ENCODE measurements at regions not wholly inside any gene's neighbourhood (a gene's known extent, or its start where the extent isn't known, plus 50 kb on each side); places are given as distances from the start of the nearest gene placed in this dataset.

DNA sequence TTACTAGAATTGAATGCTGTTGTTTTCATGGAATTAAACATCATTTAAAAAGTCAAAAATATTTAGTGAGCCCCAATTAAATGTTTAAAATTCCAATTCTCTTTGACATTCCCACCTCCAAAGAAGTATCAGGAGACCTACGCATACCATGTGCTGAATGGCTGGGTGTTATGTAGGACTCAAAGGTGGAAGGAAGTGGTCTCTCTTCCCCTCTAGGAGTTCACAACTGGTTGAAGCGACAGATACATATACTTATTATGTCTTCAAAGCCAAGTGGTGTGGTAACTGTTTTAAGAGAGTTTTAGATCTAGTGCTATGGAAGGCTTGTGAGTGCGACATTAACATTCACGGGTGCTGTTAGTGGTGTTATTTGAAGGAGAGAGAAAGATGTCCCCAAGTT lies 464.0 kb downstream of the ATP23 start:
- TF ChIP-seq, protein P1, sequence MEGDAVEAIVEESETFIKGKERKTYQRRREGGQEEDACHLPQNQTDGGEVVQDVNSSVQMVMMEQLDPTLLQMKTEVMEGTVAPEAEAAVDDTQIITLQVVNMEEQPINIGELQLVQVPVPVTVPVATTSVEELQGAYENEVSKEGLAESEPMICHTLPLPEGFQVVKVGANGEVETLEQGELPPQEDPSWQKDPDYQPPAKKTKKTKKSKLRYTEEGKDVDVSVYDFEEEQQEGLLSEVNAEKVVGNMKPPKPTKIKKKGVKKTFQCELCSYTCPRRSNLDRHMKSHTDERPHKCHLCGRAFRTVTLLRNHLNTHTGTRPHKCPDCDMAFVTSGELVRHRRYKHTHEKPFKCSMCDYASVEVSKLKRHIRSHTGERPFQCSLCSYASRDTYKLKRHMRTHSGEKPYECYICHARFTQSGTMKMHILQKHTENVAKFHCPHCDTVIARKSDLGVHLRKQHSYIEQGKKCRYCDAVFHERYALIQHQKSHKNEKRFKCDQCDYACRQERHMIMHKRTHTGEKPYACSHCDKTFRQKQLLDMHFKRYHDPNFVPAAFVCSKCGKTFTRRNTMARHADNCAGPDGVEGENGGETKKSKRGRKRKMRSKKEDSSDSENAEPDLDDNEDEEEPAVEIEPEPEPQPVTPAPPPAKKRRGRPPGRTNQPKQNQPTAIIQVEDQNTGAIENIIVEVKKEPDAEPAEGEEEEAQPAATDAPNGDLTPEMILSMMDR (IDR thresholded peaks at IDR 0.05), result no peak
- no peak overlapping the region for H3K27ac ChIP-seq

DNA sequence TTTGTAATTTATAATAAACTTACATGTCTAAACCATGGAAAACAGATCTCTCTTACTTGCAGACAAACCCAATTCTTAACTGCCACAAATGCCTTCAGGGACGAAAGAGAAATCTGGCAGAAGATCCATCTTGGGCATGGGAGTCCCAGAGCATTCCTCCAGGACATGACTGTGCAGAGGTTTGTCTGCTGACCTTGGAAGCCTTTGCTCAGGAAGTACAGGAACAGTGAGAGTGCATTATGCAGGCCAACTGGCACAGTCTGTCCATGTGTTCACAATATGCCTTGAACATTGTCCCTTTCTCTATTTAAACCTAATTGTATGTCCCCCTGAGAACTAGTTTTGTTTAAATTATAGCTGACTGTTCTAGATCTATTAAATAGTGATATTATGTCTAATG lies 467.1 kb downstream of the ATP23 start:
- no peak overlapping the region for H3K27ac ChIP-seq
- TF ChIP-seq ZFX (IDR thresholded peaks at IDR 0.05; ENCODE audit: borderline replicate concordance), result no peak
- TF ChIP-seq, protein P1 (IDR thresholded peaks at IDR 0.05), result no peak

DNA sequence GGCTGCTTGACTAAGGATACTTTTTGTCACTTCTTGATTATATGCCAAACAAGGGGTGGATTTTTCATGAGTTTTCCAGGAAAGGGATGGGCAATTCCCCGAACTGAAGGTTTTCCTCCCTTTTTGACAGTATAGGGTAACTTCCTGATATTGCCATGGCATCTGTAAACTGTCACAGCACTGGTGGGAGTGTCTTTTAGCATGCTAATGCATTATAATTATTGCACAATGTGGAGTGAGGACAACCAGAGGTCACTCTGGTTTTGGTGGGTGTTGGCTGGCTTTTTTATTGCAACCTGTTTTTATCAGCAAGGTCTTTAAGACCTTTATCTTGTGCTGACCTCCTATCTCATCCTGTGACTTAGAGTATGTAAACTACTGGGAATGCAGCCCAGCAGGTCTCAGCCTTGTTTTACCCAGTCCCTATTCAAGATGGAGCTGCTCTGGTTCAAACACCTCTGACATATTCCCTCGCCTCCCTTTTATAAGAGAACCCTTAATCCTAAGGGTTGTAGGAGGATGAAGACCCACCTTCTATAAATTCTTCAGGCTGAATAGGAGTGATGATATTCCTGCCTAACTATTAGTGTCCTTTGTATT lies 471.2 kb downstream of the ATP23 start:
- no peak overlapping the region for H3K27ac ChIP-seq
- TF ChIP-seq ZFX (IDR thresholded peaks at IDR 0.05; ENCODE audit: borderline replicate concordance), result no peak
- TF ChIP-seq, protein P1 (IDR thresholded peaks at IDR 0.05), result no peak

DNA sequence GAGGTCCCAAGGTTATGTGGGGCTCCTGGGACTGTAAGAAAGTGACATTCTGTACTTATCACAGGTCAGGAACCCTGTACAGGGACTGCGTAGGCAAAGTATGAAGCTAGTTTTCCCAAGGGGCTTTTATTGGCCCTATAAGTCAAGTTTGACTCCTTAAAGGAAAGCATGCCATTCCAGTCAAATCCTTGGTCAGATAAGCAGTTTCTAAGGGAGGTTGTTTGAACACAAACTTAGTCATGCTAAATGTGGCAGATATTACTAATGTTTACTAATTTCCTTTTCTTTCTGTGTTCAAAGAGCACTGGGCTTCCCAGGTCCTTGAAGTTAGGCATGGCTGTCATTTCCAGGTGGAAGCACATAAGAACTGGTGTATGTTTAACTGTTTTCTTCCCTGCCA lies 472.4 kb downstream of the ATP23 start:
- TF ChIP-seq ZFX (IDR thresholded peaks at IDR 0.05; ENCODE audit: borderline replicate concordance), result no peak
- TF ChIP-seq, protein P1 (IDR thresholded peaks at IDR 0.05), result no peak
- no peak overlapping the region for H3K27ac ChIP-seq

DNA sequence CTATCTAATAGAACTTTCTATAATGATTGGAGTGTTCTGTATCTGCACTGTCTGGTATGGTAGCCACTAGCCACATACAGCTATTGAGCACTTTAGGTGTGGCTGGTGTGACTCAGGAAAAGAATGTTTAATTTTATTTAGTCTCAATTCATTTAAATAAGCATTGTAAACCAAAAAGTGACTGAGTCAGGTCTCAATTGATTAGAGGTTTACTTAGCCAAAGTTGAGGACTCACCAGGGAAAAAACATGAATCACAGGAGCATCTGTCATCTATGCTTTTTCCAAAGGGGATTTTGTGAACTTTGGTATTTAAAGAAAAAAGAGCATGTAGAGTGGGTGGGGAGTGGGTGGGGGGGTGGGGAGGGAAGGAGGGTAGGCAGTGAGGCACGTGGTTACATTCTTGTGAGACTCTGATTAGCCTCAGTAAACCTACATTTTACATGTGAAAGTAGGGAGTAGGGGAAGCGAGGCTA lies 473.1 kb downstream of the ATP23 start:
- no peak overlapping the region for H3K27ac ChIP-seq
- TF ChIP-seq, protein P1 (IDR thresholded peaks at IDR 0.05), result no peak
- TF ChIP-seq ZFX (IDR thresholded peaks at IDR 0.05; ENCODE audit: borderline replicate concordance), result no peak

DNA sequence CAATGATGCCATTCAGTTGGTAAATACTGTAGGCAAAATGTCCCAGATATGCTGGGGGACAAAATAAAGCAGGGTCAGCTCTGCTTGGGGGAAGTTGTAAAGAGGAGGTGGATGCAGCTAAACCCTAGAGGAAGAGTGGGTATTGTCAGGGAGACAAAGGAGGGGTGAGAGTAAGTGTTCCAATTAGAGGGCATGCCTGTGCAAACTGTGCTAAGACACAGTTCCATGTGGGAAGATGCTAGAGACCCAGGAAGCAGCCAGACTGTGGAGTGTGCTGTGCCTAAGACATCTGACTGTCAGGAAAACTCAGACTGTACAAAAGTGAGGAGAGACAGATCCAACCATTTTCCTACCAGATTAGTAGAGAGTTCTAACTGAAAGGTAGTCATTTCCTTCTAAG lies 474.3 kb downstream of the ATP23 start:
- TF ChIP-seq ZFX (IDR thresholded peaks at IDR 0.05; ENCODE audit: borderline replicate concordance), result no peak
- TF ChIP-seq, protein P1 (IDR thresholded peaks at IDR 0.05), result no peak
- H3K27ac ChIP-seq, result no peak overlapping the region

DNA sequence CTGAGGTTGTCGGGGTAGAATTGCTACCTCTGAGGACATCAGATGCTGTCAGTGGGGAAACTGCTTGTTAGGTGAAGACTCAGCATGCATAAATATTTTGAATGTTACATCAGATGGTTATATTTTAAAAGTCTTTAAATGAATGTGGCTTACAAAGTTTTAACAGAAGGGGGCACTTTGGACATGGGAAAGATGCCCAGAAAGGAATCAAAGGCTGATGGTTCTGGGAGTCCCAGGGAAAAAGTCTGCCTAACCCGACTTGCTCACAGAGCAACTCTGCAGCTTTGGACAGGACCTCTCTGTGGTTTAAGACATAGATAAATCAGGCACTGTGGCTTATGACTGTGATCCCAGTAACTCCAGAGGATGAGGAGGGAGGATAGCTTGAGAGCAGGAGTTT lies 474.9 kb downstream of the ATP23 start:
- no peak overlapping the region for H3K27ac ChIP-seq
- TF ChIP-seq, protein P1 (IDR thresholded peaks at IDR 0.05), result no peak
- TF ChIP-seq ZFX (IDR thresholded peaks at IDR 0.05; ENCODE audit: borderline replicate concordance), result no peak
